ENCODE measurements at regions not wholly inside any gene's neighbourhood (a gene's known extent, or its start where the extent isn't known, plus 50 kb on each side); places are given as distances from the start of the nearest gene placed in this dataset.
"Not testable (repeated sequence)": the region's sequence is repeated elsewhere in the genome, so short reads cannot be mapped to it uniquely, and the experiment has no call there.

DNA sequence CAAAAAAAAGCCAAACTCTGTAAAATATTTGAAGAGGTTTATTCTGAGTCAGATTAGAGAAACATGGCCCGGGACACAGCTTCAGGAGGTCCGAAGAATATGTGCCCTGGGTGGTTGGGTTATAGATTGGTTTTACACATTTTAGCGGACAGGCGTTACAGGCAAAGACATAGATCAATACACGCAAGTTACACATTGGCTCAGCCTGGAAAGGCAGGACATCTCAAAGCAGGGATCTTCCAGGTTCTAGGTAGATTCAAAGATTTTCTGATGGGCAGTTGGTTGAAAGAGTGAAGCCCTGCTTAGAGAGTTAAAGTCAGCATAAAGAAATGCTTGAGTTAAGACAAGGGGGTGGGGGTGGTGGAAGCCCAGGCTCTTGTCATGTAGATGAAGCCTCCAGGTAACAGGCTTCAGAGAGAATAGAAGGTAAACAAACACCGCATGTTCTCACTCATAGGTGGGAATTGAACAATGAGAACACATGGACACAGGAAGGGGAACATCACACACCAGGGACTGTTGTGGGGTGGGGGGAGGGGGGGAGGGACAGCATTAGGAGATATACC is 464.3 kb upstream of the ADARB2 start:
- no peak for DNase-seq
- H3K4me3 ChIP-seq, result no peak overlapping the region
- H3K4me1 ChIP-seq, result no peaks in the 10 kb centered on the region
- WGBS, 2 donors (ENCODE audit: low coverage in 1 of 2), result 83 to 96% methylated on average over 4 to 6 of the region's 6 CpGs
- peaks cover 0 to 4% of the 10 kb centered on the region in 2 donors for H3K9me3 ChIP-seq
- no peaks in the 10 kb centered on the region for H3K27me3 ChIP-seq
- no peaks in the 10 kb centered on the region for H3K36me3 ChIP-seq
- intact Hi-C loops (cut with DNase I; ENCODE audit: low total_unique reads), result no loop called here
- in situ Hi-C loops (cut with MboI; ENCODE audit: low pct_ligation_motif_present in 1 of 4, low pct_unique_long_range_greater_than_20kb in 1 of 4, low sequenced_read_pairs in 3 of 4), result no loop called here
- TF ChIP-seq POLR2AphosphoS5 (IDR thresholded peaks at IDR 0.05), result no peak
- no peak for TF ChIP-seq POLR2A (IDR thresholded peaks at IDR 0.05)
- TF ChIP-seq EP300 (IDR thresholded peaks at IDR 0.05; ENCODE audit: low read depth), result no peak
- TF ChIP-seq, protein P1, sequence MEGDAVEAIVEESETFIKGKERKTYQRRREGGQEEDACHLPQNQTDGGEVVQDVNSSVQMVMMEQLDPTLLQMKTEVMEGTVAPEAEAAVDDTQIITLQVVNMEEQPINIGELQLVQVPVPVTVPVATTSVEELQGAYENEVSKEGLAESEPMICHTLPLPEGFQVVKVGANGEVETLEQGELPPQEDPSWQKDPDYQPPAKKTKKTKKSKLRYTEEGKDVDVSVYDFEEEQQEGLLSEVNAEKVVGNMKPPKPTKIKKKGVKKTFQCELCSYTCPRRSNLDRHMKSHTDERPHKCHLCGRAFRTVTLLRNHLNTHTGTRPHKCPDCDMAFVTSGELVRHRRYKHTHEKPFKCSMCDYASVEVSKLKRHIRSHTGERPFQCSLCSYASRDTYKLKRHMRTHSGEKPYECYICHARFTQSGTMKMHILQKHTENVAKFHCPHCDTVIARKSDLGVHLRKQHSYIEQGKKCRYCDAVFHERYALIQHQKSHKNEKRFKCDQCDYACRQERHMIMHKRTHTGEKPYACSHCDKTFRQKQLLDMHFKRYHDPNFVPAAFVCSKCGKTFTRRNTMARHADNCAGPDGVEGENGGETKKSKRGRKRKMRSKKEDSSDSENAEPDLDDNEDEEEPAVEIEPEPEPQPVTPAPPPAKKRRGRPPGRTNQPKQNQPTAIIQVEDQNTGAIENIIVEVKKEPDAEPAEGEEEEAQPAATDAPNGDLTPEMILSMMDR (IDR thresholded peaks at IDR 0.05), result no peak
- no peak overlapping the region for H3K27ac ChIP-seq

DNA sequence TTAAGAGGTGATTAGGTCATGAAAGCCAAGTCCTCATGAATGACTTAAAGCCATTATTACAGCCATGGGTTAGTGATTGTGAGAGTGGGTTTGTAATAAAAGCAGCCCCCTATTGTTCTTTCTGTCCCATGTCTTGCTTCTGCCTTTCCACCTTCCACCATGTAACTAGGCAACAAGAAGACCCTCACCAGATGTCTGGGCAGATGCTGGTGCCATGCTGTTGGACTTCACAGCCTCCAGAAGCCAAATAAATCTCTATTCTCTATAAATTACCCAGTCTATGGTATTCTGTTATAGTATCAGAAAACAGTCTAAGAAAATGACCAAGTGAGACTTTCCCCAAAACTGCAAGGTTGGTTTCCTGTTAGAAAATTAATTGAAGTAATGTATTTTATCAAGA is 460.3 kb upstream of the ADARB2 start:
- H3K36me3 ChIP-seq, result no peaks in the 10 kb centered on the region
- H3K27me3 ChIP-seq, result no peaks in the 10 kb centered on the region
- H3K4me3 ChIP-seq, result no peak overlapping the region
- no peak for DNase-seq
- H3K4me1 ChIP-seq, result no peaks in the 10 kb centered on the region
- H3K27ac ChIP-seq, result no peak overlapping the region
- peaks cover 0 to 4% of the 10 kb centered on the region in 2 donors for H3K9me3 ChIP-seq
- TF ChIP-seq POLR2A (IDR thresholded peaks at IDR 0.05) (no peak), POLR2AphosphoS5 (IDR thresholded peaks at IDR 0.05) (no peak), EP300 (IDR thresholded peaks at IDR 0.05; ENCODE audit: low read depth) (no peak)
- TF ChIP-seq, protein P1 (IDR thresholded peaks at IDR 0.05), result no peak
- intact Hi-C loops (cut with DNase I; ENCODE audit: low total_unique reads), result no loop called here
- in situ Hi-C loops (cut with MboI; ENCODE audit: low pct_ligation_motif_present in 1 of 4, low pct_unique_long_range_greater_than_20kb in 1 of 4, low sequenced_read_pairs in 3 of 4), result no loop called here

DNA sequence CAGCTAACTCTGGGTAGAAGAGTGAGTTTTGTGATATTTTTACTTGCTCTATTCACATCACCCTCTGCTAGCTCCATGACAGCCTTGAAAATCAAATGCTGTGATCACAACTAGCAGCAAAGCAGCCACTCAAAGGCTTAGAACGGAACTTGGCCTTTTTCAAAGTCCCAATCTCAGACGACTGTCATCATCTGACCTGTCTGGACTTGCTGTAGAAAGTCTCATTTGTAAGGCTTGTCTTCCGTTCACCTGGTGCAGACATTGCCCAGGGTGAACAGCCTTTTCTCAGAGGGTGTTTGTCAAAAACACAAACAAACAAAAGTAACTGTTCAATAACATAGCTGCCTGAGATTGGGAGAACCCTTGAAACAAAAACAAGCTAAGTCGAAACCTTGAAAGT is 458.9 kb upstream of the ADARB2 start:
- no peaks in the 10 kb centered on the region for H3K36me3 ChIP-seq
- TF ChIP-seq EP300 (IDR thresholded peaks at IDR 0.05; ENCODE audit: low read depth) (no peak), POLR2AphosphoS5 (IDR thresholded peaks at IDR 0.05) (no peak), POLR2A (IDR thresholded peaks at IDR 0.05) (no peak)
- TF ChIP-seq, protein P1 (IDR thresholded peaks at IDR 0.05), result no peak
- intact Hi-C loops (cut with DNase I; ENCODE audit: low total_unique reads) (no loop called here), in situ Hi-C loops (cut with MboI; ENCODE audit: low pct_ligation_motif_present in 1 of 4, low pct_unique_long_range_greater_than_20kb in 1 of 4, low sequenced_read_pairs in 3 of 4) (no loop called here)
- H3K27ac ChIP-seq, result no peak overlapping the region
- no peak for DNase-seq
- 75 to 83% methylated on average over 1 to 4 of the region's 4 CpGs for WGBS, 2 donors (ENCODE audit: low coverage in 1 of 2)
- no peaks in the 10 kb centered on the region for H3K4me1 ChIP-seq
- peaks cover 0 to 4% of the 10 kb centered on the region in 2 donors for H3K9me3 ChIP-seq
- H3K4me3 ChIP-seq, result no peak overlapping the region
- no peaks in the 10 kb centered on the region for H3K27me3 ChIP-seq

DNA sequence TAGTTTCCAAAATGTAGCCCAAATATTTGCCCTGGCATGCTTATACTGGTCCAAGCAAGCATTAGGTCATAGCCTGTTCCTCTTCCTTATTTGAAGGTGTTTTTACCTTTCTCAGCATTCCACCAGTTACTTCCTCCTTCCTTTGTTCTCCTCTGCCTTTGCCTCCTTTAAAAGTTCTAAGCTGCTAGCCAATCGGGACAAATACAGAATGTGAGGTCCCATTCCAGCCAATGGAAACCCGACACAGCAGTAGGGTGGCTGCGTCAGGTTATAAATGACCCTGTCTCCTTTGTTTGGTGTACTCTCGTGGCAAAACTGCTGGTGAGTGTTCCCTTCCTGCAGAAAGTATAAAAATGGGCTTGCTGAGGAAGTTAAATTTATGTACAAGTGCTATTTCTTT is 452.0 kb upstream of the ADARB2 start:
- in situ Hi-C loops (cut with MboI; ENCODE audit: low pct_ligation_motif_present in 1 of 4, low pct_unique_long_range_greater_than_20kb in 1 of 4, low sequenced_read_pairs in 3 of 4); H3K27me3 ChIP-seq; DNase-seq; H3K27ac ChIP-seq; H3K36me3 ChIP-seq; H3K4me3 ChIP-seq; intact Hi-C loops (cut with DNase I; ENCODE audit: low total_unique reads); H3K9me3 ChIP-seq; H3K4me1 ChIP-seq: not testable (repeated sequence)
- WGBS, 2 donors (ENCODE audit: low coverage in 1 of 2), result 50 to 70% methylated on average over 4 of the region's 4 CpGs

DNA sequence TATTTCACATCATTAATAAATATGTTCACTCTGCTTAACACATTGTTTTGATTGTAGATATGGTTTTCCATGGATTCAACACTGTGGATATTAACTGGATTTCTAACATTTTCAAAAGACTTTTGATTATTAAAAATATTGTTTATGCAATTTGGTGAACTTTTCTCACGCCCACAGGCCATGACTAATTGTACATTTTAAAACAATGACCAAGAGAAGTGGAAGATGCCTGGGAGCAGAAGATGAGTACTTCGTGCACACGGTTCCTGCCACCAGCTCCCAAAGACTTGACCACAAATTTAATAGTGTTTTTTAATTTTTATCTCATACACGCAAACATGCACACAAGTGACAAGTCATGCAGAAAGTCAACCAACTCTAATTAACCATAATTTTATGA is 451.0 kb upstream of the ADARB2 start:
- DNase-seq, result no peak
- H3K9me3 ChIP-seq, result no peaks in the 10 kb centered on the region
- H3K27me3 ChIP-seq, result no peaks in the 10 kb centered on the region
- in situ Hi-C loops (cut with MboI; ENCODE audit: low pct_ligation_motif_present in 1 of 4, low pct_unique_long_range_greater_than_20kb in 1 of 4, low sequenced_read_pairs in 3 of 4), result no loop called here
- no peak overlapping the region for H3K4me3 ChIP-seq
- WGBS, 2 donors (ENCODE audit: low coverage in 1 of 2), result 79 to 90% methylated on average over 4 of the region's 4 CpGs
- no peak for TF ChIP-seq POLR2AphosphoS5 (IDR thresholded peaks at IDR 0.05)
- no peak for TF ChIP-seq POLR2A (IDR thresholded peaks at IDR 0.05)
- TF ChIP-seq EP300 (IDR thresholded peaks at IDR 0.05; ENCODE audit: low read depth), result no peak
- TF ChIP-seq, protein P1 (IDR thresholded peaks at IDR 0.05), result no peak
- H3K4me1 ChIP-seq, result no peaks in the 10 kb centered on the region
- H3K36me3 ChIP-seq, result no peaks in the 10 kb centered on the region
- intact Hi-C loops (cut with DNase I; ENCODE audit: low total_unique reads), result no loop called here
- H3K27ac ChIP-seq, result no peak overlapping the region
